NT2/D1 (cell line): ENCODE measurements at regions not wholly inside any gene's neighbourhood (a gene's known extent, or its start where the extent isn't known, plus 50 kb on each side); places are given as distances from the start of the nearest gene placed in this dataset.

ENCODE experiments used
- DNase-seq: peaks from one replicate; pipeline ENCODE4 v3.0.0-alpha.2; 2011; ENCODE audit warnings: low read depth, low spot score
- H3K27me3 ChIP-seq: 2 replicates; pipeline ENCODE4 v1.6.0; 2011; ENCODE audit warnings: mild to moderate bottlenecking; ENCODE audit not compliant: insufficient read length, insufficient read depth
- H3K36me3 ChIP-seq: 2 replicates; pipeline ENCODE4 v1.6.1; 2011; ENCODE audit warnings: mild to moderate bottlenecking, low read length, mixed read lengths; ENCODE audit not compliant: insufficient read depth, insufficient read length
- H3K4me1 ChIP-seq: 2 replicates; pipeline ENCODE4 v1.5.1; 2011; ENCODE audit not compliant: insufficient read depth, insufficient read length
- H3K4me3 ChIP-seq: 2 replicates; pipeline ENCODE4 v1.5.1; 2011; ENCODE audit warnings: low read depth; ENCODE audit not compliant: insufficient read length
- H3K9ac ChIP-seq: 2 replicates; pipeline ENCODE4 v1.6.0; 2011; ENCODE audit warnings: low read depth; ENCODE audit not compliant: insufficient read length
- H3K9me3 ChIP-seq: 2 replicates; pipeline ENCODE4 v1.5.1; 2011; ENCODE audit warnings: mild to moderate bottlenecking, low read length; ENCODE audit not compliant: insufficient read depth
- SUZ12 ChIP-seq: IDR thresholded peaks from 2 replicates; pipeline ENCODE4 v1.6.1; 2011; ENCODE audit not compliant: insufficient read length, insufficient read depth; ENCODE audit errors: extremely low read depth
- YY1 ChIP-seq: IDR thresholded peaks from 2 replicates; pipeline ENCODE4 v1.6.1; 2011; ENCODE audit not compliant: insufficient read length, insufficient read depth
- ZNF274 ChIP-seq: IDR thresholded peaks from 2 replicates; pipeline ENCODE4 v1.6.1; 2011; ENCODE audit warnings: mild to moderate bottlenecking, low read depth, low read length

DNA sequence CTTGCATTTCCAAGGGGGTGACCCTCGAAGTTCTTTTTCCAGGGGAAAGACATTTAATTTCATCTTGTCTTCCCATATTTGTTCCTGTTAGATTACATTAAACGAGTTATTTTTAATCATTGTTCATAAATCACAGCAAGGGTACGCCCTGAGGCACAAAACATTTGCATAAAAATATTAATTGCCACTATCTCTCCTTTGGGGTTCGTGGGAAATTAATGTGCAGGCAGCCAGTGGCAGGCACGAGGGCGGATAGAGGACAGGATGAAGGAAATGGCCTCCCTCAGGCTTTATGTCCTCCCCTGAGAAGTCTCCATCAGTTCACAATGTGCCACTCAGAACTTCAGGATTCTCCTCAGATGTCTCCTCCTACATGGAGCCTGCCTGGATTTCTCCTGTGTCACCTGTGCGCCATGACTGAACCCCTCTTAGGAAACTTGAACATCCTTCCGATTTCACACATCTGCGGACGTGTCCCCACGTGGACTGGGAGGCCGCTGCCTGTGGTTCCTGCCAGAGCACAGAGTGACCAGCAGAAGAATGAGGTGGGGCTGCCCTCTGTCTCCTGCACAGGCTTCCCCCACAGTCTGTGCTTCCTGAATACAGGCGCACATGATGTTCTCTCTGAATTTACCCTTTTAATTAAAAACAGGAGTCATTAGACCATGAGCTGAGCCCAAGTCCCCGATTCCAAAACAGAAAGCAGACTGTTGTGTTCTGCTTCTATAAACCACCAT is 1085.9 kb downstream of the TBC1D22A start:
- H3K4me1 ChIP-seq = peaks cover 3% of the 10 kb centered on the region
- TF ChIP-seq SUZ12 = no peak
- TF ChIP-seq YY1 = no peak
- no peak for TF ChIP-seq ZNF274
- H3K9me3 ChIP-seq = no peaks in the 10 kb centered on the region
- H3K4me3 ChIP-seq = no peak overlapping the region
- no peak for DNase-seq
- H3K9ac ChIP-seq = no peak overlapping the region
- no peaks in the 10 kb centered on the region for H3K36me3 ChIP-seq
- no peaks in the 10 kb centered on the region for H3K27me3 ChIP-seq

DNA sequence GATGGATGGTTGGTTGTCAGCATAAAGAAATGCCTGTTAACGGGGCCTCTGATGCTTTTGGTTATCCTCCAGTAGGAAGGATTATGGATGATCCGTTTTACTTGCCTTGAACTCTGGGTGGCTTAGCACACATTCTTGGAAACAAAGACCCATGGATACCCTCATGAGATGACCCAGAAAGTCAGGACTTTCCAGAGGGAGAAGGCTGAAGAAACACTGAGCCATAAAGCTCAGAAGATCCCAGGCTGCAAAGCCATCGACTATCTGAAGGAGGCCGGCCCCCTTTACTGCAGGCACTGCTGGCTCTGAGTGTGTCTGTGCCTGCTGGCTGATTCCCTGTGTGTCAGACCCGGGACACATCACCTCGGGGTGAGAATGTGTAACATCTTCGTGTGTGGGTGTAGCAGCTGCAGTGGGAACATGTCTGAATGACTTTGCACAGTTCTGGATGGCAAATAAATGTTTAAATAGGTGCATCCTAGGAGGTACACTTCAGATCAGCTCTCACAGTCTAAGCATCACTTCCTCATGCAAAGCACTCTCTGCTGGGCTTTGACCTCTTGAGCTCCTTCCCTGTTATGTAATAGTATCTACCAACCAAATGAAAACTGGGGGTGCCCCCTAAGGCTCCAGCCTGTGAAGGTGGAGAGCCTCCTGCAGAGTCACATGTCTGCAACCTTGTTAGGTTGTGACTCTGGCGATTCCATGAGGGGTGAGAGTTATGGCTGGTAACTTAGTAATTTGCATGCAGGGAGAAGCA is 1084.9 kb downstream of the TBC1D22A start:
- Histone ChIP-seq H3K4me1 (peaks cover 3% of the 10 kb centered on the region), H3K4me3 (no peak overlapping the region), H3K36me3 (no peaks in the 10 kb centered on the region), H3K9me3 (no peaks in the 10 kb centered on the region), H3K27me3 (no peaks in the 10 kb centered on the region), H3K9ac (no peak overlapping the region)
- no peak for DNase-seq
- TF ChIP-seq YY1 (no peak), SUZ12 (no peak), ZNF274 (no peak)

DNA sequence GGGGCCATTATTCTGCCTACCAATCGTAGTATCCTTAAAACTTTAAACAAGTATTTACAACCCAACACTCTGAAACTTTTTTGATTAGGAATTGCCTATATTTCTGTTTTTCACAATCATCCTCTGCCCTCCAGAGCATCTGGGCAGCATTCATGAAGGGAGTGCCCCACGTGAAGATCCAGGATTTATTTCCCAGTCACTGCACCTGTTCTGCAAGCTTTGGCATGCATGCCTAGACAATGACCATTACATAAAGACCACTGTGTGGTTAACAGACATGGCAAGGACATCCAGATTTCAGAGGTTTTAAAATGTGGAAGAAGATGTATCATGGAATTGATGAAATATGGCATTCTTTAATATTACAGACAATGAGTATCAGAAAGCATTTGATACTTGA is 1083.8 kb downstream of the TBC1D22A start:
- no peaks in the 10 kb centered on the region for H3K36me3 ChIP-seq
- no peak for DNase-seq
- peaks cover 3% of the 10 kb centered on the region for H3K4me1 ChIP-seq
- H3K27me3 ChIP-seq = no peaks in the 10 kb centered on the region
- TF ChIP-seq SUZ12 (no peak), YY1 (no peak), ZNF274 (no peak)
- no peaks in the 10 kb centered on the region for H3K9me3 ChIP-seq
- no peak overlapping the region for H3K4me3 ChIP-seq
- H3K9ac ChIP-seq = no peak overlapping the region

DNA sequence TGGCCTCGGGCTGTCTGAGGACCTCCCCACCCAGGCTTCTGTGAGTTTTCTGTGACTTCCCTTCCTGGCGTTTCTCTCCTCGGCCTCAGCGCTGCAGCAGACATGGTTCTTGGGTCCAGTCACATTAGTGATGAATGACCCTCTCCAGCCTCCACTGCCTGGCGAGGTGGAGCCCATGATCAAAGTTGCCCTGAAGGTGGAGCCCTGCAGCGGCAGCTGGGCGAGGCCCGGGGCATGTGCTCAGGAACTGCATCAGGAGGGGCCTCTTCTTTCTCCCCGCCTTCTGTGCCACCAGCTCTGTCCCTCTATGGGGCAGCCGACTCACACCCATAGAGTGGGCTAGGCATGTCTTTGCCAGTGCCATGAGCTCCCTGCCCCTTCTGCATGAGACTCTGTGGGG is 1079.7 kb downstream of the TBC1D22A start:
- Histone ChIP-seq H3K36me3 (no peaks in the 10 kb centered on the region), H3K9me3 (no peaks in the 10 kb centered on the region), H3K4me3 (no peak overlapping the region), H3K9ac (no peak overlapping the region), H3K27me3 (no peaks in the 10 kb centered on the region), H3K4me1 (peaks cover 2% of the 10 kb centered on the region)
- no peak for DNase-seq
- TF ChIP-seq ZNF274 (no peak), YY1 (no peak), SUZ12 (no peak)

DNA sequence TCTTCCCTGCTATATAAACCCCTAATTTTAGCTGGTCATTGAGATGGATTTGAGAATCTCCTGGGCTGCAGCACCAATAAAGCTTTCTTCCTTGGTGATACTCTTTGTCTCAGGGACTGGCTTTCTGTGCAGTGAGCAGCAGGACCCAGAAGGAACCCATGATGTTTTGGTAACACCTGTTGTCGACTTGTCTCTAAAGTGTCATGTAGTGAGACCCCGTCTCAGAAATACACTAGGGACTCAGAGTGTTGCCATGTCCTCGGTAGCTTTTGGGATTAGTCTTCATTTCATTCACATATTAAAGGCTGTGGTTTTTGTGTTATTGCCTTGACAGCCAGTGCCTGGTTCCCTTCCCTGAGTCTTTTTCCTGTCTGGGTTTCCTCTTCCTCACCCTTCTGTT is 1078.7 kb downstream of the TBC1D22A start:
- no peaks in the 10 kb centered on the region for H3K36me3 ChIP-seq
- DNase-seq = no peak
- peaks cover 2% of the 10 kb centered on the region for H3K4me1 ChIP-seq

DNA sequence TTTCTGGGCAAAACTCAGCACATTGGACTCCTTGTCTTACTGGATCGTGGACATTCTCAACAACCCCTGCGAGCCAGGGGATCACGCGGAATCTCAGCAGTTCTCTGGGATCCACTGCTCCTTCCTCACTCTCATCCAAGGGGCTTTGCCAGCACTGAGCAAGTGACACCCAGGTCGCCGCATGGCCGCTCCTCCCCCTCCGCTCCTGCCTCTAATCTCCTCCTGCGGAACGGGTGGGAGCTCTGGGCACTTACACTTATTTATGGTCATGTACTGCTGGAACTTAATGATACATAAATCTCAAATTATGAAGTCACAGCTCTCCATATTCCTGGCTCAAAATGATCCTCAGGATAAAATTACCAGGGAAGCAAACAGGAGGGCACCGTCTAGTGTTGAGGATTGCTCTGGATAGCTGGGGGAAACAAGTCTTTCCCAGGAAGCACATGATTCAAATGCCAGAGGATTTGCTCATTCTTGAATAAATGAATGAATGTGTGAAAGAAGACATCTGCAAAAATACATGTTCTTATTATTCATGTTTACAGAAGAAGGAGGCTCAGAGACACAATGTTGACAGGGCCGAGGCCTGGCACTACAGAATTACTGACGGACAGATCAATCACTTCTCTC is 1077.3 kb downstream of the TBC1D22A start:
- Histone ChIP-seq H3K36me3 (no peaks in the 10 kb centered on the region), H3K9me3 (no peaks in the 10 kb centered on the region), H3K4me3 (no peak overlapping the region), H3K27me3 (no peaks in the 10 kb centered on the region), H3K9ac (no peak overlapping the region), H3K4me1 (peaks cover 2% of the 10 kb centered on the region)
- no peak for DNase-seq
- TF ChIP-seq ZNF274 (no peak), YY1 (no peak), SUZ12 (no peak)

More for the DNA sequence above, 1078.7 kb downstream of the TBC1D22A start:
- Histone ChIP-seq H3K9me3 (no peaks in the 10 kb centered on the region), H3K27me3 (no peaks in the 10 kb centered on the region), H3K4me3 (no peak overlapping the region), H3K9ac (no peak overlapping the region)
- TF ChIP-seq YY1 (no peak), ZNF274 (no peak), SUZ12 (no peak)

DNA sequence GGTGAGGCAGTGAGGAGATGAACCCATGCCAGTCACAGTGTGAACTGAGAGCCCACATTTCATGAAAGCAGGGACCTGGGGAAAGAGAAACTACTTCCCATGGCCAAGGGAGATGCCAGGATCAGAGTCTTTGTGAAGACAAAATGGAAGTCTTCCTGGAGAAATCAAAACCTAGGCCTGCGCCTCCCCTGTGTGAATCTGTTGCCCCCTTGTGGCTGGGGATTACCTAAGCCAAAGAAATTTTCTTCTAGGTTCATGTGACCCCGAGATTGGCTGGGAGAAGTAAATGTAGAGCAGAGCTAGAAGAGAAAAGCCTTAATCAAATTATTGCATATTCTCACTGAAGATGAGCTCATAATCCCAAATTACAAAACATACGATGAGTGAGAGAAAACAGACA is 1075.3 kb downstream of the TBC1D22A start:
- no peak overlapping the region for H3K4me3 ChIP-seq
- peak; percentile 15 for DNase-seq
- H3K27me3 ChIP-seq = no peaks in the 10 kb centered on the region
- TF ChIP-seq SUZ12 (no peak), YY1 (no peak), ZNF274 (no peak)
- H3K36me3 ChIP-seq = no peaks in the 10 kb centered on the region
- H3K9me3 ChIP-seq = no peaks in the 10 kb centered on the region
- H3K4me1 ChIP-seq = peaks cover 2% of the 10 kb centered on the region
- H3K9ac ChIP-seq = no peak overlapping the region
